ENCODE measurements at regions not wholly inside any gene's neighbourhood (a gene's known extent, or its start where the extent isn't known, plus 50 kb on each side); places are given as distances from the start of the nearest gene placed in this dataset.
A peak's percentile ranks its signal among the peaks of the same experiment; 100 is the strongest.

DNA sequence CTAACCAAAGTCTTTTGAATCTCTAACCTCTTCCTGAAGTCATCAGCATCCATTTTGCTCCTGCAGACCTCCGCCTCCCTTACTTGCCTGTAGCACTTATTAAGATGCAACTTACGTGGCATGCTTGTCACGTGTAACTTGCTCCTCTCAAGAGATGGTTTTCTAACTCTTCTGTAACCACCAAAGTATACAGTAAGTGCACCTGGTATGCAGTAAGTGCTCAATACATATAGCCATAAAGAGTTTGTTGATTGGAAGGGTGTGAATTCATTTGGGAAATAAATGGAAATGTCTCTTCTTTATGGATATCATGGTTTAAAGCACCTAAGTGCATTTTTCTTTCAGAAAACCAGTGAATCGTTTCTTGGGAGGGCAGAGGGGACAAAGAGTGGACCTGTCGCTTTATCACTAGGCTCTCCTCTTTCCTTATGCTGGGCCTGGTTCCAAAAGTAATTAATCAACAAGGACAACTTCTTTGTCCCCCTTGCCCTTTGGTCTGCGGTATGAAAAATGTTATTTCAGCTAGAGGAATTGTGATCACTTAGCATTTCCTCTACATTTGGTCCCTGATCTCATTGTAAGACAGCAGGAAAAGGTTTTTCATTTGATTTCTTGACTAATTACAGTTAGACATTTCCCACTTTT lies 370.0 kb upstream of the SPRED2 start:
- DNase-seq, result no peak
- H3K4me3 ChIP-seq, result no peak overlapping the region
- no peaks in the 10 kb centered on the region for H3K27me3 ChIP-seq (ENCODE audit: low read depth)
- H3K27ac ChIP-seq (replicated peaks), result no peak overlapping the region
- H3K9me3 ChIP-seq (replicated peaks), result peaks cover 13% of the 10 kb centered on the region
- H3K36me3 ChIP-seq, result no peaks in the 10 kb centered on the region
- no peaks in the 10 kb centered on the region for H3K4me1 ChIP-seq
- intact Hi-C loops (cut with micrococcal nuclease), result no loop called here
- TF ChIP-seq, protein P1, sequence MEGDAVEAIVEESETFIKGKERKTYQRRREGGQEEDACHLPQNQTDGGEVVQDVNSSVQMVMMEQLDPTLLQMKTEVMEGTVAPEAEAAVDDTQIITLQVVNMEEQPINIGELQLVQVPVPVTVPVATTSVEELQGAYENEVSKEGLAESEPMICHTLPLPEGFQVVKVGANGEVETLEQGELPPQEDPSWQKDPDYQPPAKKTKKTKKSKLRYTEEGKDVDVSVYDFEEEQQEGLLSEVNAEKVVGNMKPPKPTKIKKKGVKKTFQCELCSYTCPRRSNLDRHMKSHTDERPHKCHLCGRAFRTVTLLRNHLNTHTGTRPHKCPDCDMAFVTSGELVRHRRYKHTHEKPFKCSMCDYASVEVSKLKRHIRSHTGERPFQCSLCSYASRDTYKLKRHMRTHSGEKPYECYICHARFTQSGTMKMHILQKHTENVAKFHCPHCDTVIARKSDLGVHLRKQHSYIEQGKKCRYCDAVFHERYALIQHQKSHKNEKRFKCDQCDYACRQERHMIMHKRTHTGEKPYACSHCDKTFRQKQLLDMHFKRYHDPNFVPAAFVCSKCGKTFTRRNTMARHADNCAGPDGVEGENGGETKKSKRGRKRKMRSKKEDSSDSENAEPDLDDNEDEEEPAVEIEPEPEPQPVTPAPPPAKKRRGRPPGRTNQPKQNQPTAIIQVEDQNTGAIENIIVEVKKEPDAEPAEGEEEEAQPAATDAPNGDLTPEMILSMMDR (IDR thresholded peaks at IDR 0.05; ENCODE audit: borderline replicate concordance), result no peak

DNA sequence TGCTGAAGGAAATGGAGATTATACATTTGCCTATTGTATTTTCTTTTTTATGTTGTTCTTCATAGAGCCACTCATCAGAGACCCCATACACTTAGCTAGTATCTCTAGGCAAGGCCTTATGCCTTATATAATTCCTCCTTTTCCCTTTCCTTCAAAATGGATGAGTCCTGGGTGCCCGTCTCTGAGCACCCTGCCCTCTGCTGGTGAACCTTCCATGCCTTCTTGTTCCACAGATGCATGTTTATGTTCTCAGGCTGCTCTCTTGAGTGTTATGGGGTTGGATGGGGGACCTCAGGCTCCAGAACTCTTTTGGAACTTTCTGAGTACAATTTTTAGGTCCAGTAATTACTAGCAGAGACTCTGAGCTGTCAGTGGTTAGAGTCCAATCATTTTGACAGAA lies 368.6 kb upstream of the SPRED2 start:
- peaks cover 9% of the 10 kb centered on the region for H3K9me3 ChIP-seq (replicated peaks)
- no peak for DNase-seq
- H3K4me1 ChIP-seq, result no peaks in the 10 kb centered on the region
- H3K27ac ChIP-seq (replicated peaks), result no peak overlapping the region
- intact Hi-C loops (cut with micrococcal nuclease), result no loop called here
- TF ChIP-seq, protein P1 (IDR thresholded peaks at IDR 0.05; ENCODE audit: borderline replicate concordance), result peak; percentile 45
- H3K4me3 ChIP-seq, result no peak overlapping the region
- H3K36me3 ChIP-seq, result no peaks in the 10 kb centered on the region
- H3K27me3 ChIP-seq (ENCODE audit: low read depth), result no peaks in the 10 kb centered on the region

DNA sequence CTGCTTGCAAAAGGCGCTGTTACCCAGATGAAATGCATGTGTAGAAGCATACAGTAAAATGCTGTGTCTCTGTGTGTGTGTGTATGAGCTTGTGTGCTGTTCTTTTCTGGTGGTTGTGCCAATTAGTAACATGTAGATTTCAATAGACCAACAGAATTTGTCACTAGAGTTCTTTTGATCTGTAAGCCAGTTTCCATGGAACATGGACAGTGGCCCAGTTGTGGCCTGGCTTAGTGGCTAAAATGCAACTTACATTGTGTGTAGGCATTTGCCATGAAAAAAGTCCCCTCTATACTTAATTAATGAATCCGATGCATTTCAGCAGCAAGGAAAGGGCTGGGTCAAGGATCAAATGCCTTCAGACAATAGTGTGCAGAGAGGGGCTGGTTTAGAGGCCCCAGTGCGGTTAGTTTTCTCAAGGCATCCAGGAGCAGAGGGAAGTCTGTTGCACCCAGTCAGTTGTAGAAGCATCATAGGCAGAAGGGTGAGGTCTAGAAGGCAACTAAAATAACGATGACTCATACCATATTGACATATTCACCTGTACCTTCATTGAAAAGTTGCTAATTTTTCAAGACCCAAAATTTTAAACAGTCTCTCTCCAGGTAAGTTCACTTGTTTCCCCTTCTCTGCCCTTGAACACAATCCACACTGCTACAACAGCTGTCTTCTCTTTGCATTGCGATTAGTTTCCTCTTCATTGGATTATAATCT lies 366.9 kb upstream of the SPRED2 start:
- Histone ChIP-seq H3K27me3 (ENCODE audit: low read depth) (no peaks in the 10 kb centered on the region), H3K4me1 (no peaks in the 10 kb centered on the region), H3K36me3 (no peaks in the 10 kb centered on the region), H3K4me3 (no peak overlapping the region), H3K9me3 (replicated peaks) (no peaks in the 10 kb centered on the region), H3K27ac (replicated peaks) (no peak overlapping the region)
- intact Hi-C loops (cut with micrococcal nuclease), result no loop called here
- TF ChIP-seq, protein P1 (IDR thresholded peaks at IDR 0.05; ENCODE audit: borderline replicate concordance), result no peak
- no peak for DNase-seq

DNA sequence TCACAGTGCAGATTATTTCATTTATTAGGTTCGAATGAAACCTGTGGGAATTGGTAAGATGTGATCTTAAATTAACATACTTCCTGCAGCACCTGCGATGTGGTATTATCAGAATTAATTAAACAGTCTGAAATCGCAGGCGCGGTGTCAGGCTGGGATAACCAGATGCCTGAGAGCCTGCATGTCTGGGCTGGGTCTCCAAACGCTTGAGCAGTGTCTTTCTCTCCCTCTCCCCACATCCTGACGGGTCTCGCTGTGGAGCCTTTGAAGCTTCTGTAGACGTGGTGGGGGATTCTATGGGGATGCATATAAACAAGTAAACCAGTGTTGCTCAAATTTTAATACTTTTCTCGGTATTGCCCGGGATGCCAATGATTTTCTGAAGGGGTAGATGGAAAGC lies 366.2 kb upstream of the SPRED2 start:
- DNase-seq, result no peak
- intact Hi-C loops (cut with micrococcal nuclease), result no loop called here
- H3K4me3 ChIP-seq, result no peak overlapping the region
- no peaks in the 10 kb centered on the region for H3K4me1 ChIP-seq
- H3K9me3 ChIP-seq (replicated peaks), result no peaks in the 10 kb centered on the region
- TF ChIP-seq, protein P1 (IDR thresholded peaks at IDR 0.05; ENCODE audit: borderline replicate concordance), result no peak
- no peaks in the 10 kb centered on the region for H3K27me3 ChIP-seq (ENCODE audit: low read depth)
- no peak overlapping the region for H3K27ac ChIP-seq (replicated peaks)
- no peaks in the 10 kb centered on the region for H3K36me3 ChIP-seq

DNA sequence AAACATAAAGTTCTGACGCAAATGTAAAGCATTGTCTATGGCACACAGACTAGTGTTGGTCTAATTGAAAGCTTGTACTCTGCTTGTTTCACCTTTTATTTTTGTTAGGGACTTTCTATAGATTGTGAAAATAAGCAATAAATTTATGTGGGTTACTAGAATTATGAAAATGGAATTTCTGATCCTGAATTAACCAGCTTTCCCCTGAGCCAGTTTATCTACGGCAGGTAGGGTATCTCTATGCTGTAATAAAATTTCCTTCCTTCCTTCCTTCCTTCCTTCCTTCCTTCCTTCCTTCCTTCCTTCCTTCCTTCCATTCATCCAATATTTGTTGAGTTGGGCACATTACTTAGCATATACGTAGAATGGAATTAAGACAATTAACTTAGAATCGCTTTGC lies 362.6 kb upstream of the SPRED2 start:
- Histone ChIP-seq H3K36me3 (no peaks in the 10 kb centered on the region), H3K27me3 (ENCODE audit: low read depth) (peaks cover 2% of the 10 kb centered on the region), H3K4me1 (no peaks in the 10 kb centered on the region), H3K9me3 (replicated peaks) (no peaks in the 10 kb centered on the region), H3K27ac (replicated peaks) (no peak overlapping the region), H3K4me3 (no peak overlapping the region)
- intact Hi-C loops (cut with micrococcal nuclease), result no loop called here
- TF ChIP-seq, protein P1 (IDR thresholded peaks at IDR 0.05; ENCODE audit: borderline replicate concordance), result no peak
- DNase-seq, result no peak
